NCI-H146 treated with DMSO at 0.1 percent for 48 hours (cell line): ENCODE measurements at regions not wholly inside any gene's neighbourhood (a gene's known extent, or its start where the extent isn't known, plus 50 kb on each side); places are given as distances from the start of the nearest gene placed in this dataset.
"Not testable (repeated sequence)": the region's sequence is repeated elsewhere in the genome, so short reads cannot be mapped to it uniquely, and the experiment has no call there.

ENCODE experiments used
- DNase-seq: peaks from one replicate; lab custom pipeline; 2025; ENCODE audit not compliant: unreplicated experiment; lab: John Stamatoyannopoulos, UW

GRCh38 chr13:64662887-64663593 is 2567.1 kb downstream of the PCDH9 start:
- no peak for DNase-seq

GRCh38 chr13:64648293-64648692 is 2581.8 kb downstream of the PCDH9 start:
- no peak for DNase-seq

- DNase-seq, result no peak
Observed at GRCh38 chr13:64643066-64643465, 2587.1 kb downstream of the PCDH9 start.

- peak; percentile 61 for DNase-seq
Observed at GRCh38 chr13:64640002-64640401, 2590.1 kb downstream of the PCDH9 start.

GRCh38 chr13:64639206-64639605 is 2590.9 kb downstream of the PCDH9 start:
- DNase-seq, result no peak

GRCh38 chr13:64633948-64634347 is 2596.2 kb downstream of the PCDH9 start:
- DNase-seq, result no peak

GRCh38 chr13:64627654-64628053 is 2602.5 kb downstream of the PCDH9 start:
- no peak for DNase-seq

GRCh38 chr13:64626105-64626504 is 2604.0 kb downstream of the PCDH9 start:
- DNase-seq, result no peak

- DNase-seq, result no peak
Observed at GRCh38 chr13:64617231-64617630, 2612.9 kb downstream of the PCDH9 start.

- DNase-seq, result no peak
Observed at GRCh38 chr13:64591971-64592370, 2638.2 kb downstream of the PCDH9 start.

GRCh38 chr13:64579331-64579730 is 2650.8 kb downstream of the PCDH9 start:
- DNase-seq, result peak; percentile 5

- no peak for DNase-seq
Observed at GRCh38 chr13:64568748-64569147, 2661.4 kb downstream of the PCDH9 start.

- not testable (repeated sequence) for DNase-seq
Observed at GRCh38 chr13:64558031-64558430, 2672.1 kb downstream of the PCDH9 start.

GRCh38 chr13:64556376-64556775 is 2673.8 kb downstream of the PCDH9 start:
- DNase-seq, result no peak

- DNase-seq, result no peak
Observed at GRCh38 chr13:64553411-64554129, 2676.6 kb downstream of the PCDH9 start.

- DNase-seq, result peak; percentile 51
Observed at GRCh38 chr13:64551755-64552154, 2678.4 kb downstream of the PCDH9 start.

GRCh38 chr13:64546371-64546770 is 2683.8 kb downstream of the PCDH9 start:
- no peak for DNase-seq

GRCh38 chr13:64540976-64541375 is 2689.2 kb downstream of the PCDH9 start:
- DNase-seq, result no peak

GRCh38 chr13:64540468-64540867 is 2689.7 kb downstream of the PCDH9 start:
- DNase-seq, result no peak

GRCh38 chr13:64538711-64539110 is 2691.4 kb downstream of the PCDH9 start:
- DNase-seq, result no peak

- no peak for DNase-seq
Observed at GRCh38 chr13:64534302-64534701, 2695.8 kb downstream of the PCDH9 start.

GRCh38 chr13:64531400-64531799 is 2698.7 kb downstream of the PCDH9 start:
- DNase-seq, result no peak
